HEK293 (cell line): ENCODE measurements at regions not wholly inside any gene's neighbourhood (a gene's known extent, or its start where the extent isn't known, plus 50 kb on each side); places are given as distances from the start of the nearest gene placed in this dataset.

ENCODE experiments used
- CTCF ChIP-seq: fragments of 450-650 bp; formaldehyde crosslinking; IDR thresholded peaks from 2 replicates; pipeline ENCODE4 v1.5.1; 2016; ENCODE audit warnings: missing biosample characterization, missing genetic modification characterization
- GLIS1 ChIP-seq: fragments of 450-650 bp; formaldehyde crosslinking; IDR thresholded peaks from 2 replicates; pipeline ENCODE4 v1.5.1; 2016; ENCODE audit warnings: missing biosample characterization, missing genetic modification characterization
- ZBTB48 ChIP-seq: fragments of 450-650 bp; formaldehyde crosslinking; IDR thresholded peaks from 2 replicates; pipeline ENCODE4 v1.5.1; 2016; ENCODE audit warnings: missing biosample characterization, missing genetic modification characterization
- ZNF2 ChIP-seq: fragments of 450-650 bp; formaldehyde crosslinking; IDR thresholded peaks from 2 replicates; pipeline ENCODE4 v1.5.1; 2016; ENCODE audit warnings: missing biosample characterization, missing genetic modification characterization
- ZNF362 ChIP-seq: fragments of 450-650 bp; formaldehyde crosslinking; IDR thresholded peaks from 2 replicates; pipeline ENCODE4 v1.5.1; 2016; ENCODE audit warnings: missing biosample characterization, missing genetic modification characterization

GRCh38 chr1:218809625-218810024 is 364.1 kb upstream of the LYPLAL1 start:
- TF ChIP-seq ZNF2 (tag by site-specific recombination) (no peak), CTCF (tag by site-specific recombination) (no peak), ZBTB48 (tag by site-specific recombination) (no peak), ZNF362 (tag by site-specific recombination) (no peak), GLIS1 (no peak)
